Kidney tubule cell (primary cell): ENCODE measurements at regions not wholly inside any gene's neighbourhood (a gene's known extent, or its start where the extent isn't known, plus 50 kb on each side); places are given as distances from the start of the nearest gene placed in this dataset.
A peak's percentile ranks its signal among the peaks of the same experiment; 100 is the strongest.
"Not testable (repeated sequence)": the region's sequence is repeated elsewhere in the genome, so short reads cannot be mapped to it uniquely, and the experiment has no call there.

Experiments used
- DNase-seq: peaks from one replicate; pipeline ENCODE4 v3.0.0-alpha.2; 2018; ENCODE audit warnings: low spot score

DNA sequence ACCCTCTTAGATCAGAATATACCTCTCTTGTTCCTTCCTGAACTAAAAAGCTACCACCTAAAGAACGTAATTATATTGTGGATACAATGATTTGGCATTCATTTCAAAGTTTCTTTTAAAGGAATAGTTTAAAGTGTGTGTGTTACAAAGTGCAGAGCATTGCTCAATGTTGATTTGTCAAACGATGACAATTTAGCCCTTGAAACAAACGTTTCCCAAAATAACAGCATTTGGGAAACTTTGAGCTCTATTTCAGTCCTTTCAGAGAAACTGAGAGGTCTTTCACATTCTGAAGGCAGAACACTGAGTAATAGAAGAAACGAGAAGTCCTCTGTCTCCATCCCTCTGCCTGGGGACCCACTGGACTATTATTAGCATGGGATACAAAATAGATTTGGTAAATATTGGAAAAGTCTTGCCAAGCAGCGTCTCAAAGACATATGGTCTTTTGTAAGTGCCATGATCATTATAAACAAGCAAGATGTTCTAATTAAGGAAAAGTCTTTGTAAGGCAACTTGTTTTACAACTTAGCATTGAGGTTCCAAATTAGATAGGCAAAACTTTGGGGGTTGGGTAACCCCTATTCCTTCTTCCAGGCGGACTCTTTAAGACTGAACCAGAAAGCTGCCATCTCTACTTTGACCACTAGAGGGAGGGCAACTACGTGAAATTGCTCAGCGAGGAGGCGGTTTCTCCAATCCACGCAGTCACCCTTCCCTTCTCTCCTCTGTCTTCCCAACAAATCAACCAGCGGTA is 208.8 kb downstream of the RNF144B start:
- peak; percentile 58 for DNase-seq

DNA sequence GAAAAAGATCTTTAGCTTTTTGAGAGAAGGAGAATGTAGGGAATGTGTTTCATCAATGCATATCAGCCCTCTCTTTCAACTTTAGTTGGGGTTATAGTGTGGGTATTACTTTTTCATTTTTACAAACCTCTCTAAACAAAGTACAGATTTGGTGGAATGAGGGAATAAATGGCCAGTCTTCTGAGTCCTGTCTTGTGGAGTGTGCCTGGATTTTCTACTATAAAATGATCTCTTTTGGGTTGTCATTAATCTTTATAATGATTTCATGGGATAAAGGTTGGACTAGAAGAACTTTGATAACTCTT is 209.3 kb downstream of the RNF144B start:
- DNase-seq: no peak

DNA sequence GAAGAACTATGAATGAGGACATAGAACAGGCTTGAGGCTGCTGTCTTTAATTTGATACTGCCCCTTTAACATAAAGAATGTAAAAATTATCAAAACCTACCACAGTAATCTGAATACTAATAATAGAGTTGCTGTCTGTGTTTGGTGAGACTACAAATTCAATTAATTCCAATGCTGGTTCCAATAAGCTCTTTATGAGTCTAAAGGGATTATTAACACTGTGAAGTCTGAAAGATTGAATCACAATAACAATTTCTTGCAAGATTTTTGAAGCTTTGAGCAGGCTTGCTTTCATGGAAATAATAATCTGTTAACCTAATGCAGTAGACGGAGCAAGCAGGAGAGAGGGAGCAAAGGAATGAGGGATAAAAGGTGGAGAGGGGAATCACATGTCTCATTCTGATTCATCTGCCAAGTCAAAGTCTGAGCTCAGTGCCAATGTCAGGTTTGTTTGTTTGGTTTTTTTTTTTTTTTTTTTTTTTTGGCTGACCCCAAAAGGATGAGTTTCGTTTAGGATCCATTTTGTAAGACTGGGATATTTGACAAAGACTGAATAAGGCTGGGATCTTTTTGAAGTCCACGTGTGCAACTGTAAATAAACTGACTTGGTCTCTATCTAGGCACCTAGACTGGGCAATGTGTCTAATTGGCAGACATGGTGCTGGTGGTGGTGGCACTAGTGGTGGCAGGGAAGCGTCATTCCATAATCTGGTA is 211.6 kb downstream of the RNF144B start:
- no peak for DNase-seq

DNA sequence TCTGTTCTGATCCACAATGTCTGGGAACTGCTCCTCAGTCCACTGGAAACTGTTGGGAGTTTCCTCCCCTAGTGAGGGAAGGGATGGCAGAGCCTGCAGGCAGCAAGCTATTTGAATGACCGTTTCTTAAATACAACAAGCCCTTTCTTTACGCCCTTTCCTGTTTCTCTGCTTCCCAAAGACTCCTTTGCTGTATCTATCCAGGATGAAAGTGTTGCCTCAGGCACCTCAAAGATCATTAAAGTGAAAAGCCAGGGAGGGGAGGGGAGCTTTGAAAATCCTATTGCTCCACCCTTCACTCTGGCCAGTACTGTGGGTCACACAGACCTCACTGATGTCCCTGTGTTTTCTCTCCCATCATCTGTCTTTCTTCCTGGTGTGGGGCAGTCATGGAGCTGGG is 213.1 kb downstream of the RNF144B start:
- no peak for DNase-seq

DNA sequence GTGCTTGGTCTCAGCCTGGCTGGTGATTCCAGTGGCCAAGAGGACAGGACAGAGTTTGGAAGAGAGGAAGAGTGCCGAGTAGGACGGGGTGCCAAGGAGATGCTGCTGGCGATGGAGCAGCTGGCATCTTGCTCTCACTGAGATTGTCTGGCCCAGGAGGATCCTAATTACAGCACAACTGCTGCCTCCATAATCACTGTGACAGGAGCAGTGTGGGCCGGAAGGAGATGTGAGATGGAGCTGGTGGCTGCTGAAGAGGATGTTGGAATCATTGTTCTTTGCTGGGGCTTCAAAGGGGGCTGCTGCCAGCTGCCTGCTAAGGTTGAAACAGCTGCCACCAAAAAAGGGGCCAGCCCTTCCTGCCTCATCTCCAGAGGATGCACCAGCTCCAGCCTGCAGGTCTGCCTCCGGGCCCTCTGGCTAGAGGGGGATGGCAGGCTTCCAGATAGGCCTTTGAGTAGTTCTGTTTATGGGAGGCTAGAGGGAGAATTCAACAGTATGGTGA is 214.4 kb downstream of the RNF144B start:
- DNase-seq: no peak

DNA sequence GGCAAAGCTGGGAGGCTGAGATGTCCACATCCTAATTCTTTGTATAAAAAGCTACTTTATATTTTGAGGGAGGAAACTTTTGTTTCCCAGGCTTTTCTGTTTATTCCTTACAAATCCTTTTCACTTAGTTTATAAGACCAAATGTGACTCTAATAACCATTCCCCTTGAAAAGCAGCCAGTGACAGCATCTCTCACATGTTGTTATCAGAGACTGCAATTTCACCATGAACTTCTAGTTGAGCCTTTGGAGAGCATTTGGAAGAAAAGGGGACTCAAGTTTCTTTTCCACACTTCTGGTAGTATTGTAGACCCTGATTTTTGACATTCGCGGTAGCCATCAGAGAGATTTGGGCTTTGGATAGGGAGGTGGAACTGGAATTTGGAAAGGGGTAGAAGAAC is 215.8 kb downstream of the RNF144B start:
- no peak for DNase-seq

DNA sequence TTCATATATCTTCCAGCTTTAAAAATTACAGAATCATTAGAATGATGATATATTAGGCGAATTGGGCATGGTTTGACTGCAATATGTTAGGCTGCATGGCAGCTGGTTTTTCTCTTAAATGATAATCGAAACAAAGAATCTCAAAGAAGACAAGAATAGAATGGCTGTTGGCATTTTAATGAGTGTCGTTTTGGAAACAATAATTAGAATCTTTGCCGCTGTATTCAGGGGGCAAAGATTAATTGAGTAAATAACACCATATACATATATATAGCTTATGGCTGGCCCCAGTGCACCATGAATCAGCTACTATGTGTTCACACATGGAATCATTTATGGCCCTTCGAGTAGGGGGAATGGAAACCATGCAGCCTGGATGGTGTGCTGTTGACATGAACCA is 216.2 kb downstream of the RNF144B start:
- DNase-seq: no peak

DNA sequence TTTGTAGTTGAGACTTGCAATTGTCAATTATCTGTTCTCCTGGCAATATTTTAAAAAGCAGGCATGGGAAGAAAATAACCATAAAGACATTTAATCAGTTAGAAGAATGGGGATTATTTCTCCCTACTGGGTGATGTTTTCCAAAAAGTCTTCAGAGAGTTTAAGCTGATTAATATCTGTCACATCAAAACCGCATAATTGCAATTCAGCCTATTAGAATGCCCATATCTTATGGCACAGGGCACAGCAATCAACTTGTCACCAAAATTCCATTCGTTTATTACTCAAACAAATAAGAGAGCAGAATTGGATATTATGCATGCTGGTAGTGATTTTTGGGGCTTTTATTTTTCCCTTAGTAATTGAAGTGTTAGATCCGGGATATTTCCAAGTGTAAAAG is 218.7 kb downstream of the RNF144B start:
- DNase-seq: no peak

DNA sequence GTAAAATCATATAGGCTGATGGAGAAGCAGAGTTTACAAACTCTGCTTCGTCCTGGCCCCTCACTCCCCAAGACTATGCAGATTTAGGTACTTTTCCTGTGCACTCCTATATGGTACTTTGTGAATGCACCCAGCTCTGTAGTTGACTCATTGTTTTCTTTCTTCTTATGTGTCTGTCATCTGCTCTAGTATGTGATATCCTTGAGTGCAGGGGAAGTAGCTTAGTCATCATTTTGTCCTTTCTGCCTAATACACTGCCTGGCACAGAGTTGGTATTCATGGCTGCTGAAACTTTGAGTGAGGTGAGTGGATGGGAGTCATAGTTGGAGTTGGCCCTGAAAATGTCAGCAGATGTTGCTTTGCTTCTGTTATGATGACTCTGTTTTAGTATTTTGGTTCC is 222.6 kb downstream of the RNF144B start:
- DNase-seq: peak; percentile 34

DNA sequence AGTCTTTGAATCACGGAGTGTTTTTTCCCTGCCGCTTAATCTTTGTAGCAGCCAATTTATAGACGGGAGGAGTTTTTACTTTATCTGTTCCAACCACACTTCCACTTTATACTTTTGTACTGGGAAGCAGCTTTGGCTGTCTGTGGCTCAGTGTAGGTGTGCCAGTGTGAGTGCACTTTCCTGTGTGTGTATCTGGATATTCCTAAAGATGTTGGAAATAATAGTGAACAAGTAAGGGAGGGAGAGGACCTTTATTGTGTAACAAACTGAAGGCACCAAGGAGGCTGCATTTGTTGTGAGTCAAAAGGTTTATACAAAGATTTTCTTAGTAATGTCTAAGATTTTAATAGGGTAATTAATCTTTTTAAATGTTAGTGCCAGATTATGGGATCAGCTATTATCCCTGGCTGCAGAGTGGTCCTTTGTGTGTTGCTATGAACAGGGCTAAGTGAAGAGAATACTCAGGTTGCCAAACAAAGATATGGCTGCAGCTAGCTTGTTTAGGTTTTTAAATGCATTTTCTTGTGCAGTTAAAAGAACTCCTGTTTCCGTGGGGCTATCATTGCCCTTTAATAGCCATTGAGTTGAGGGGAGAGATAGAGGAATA is 226.3 kb downstream of the RNF144B start:
- DNase-seq: no peak

DNA sequence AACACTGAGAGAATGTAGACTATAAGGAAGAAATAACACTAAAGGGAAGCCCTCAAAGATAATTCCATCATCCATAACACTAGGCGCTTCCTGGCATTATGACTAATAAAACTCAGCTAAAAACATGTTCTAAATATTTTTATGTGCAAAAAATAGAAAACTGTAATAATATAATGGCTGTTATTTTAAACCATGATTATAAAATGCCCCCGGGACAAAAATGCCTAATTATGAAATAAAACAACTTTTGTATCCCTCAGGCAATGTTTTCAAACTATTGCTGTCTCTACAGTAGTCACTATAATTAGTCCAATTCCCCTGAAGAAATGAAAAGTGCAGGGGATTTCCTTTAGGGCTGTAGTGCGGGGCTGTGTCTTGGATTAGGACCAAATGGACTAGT is 242.4 kb downstream of the RNF144B start:
- DNase-seq: no peak

DNA sequence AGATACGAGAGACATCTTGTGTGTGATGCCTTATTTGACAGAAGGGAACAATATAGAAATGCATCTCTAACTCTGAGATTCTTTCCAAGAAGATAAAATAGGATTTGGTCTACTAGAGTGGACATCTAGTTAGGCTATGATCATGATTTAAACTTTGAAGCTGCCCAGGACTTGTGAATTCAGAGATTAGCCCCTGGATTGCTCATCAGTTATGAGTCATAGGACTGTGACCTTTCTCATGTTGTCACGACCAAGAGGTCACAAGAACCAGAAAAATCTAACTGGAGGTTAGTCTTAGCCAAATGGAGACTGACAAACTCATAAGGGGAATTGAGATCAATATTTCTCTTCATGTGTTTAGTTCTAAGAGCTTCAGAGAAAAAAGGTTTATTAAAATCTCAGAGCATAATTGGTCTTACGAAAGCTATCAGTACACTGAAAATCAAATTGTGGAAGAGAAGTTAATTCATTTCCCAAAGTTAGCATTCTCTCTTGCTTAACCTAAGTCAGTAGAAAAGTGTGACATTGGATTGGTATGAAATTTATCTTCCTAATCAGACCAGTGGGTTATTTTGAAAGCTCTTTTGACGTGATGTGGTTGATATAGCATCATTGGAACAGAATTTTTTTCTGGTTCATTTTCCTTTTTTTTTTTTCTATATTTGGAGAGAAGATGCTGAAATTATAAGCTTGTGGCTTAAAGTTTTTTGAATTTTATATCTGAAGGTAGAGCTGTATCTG is 245.7 kb downstream of the RNF144B start:
- peak; percentile 57 for DNase-seq

DNA sequence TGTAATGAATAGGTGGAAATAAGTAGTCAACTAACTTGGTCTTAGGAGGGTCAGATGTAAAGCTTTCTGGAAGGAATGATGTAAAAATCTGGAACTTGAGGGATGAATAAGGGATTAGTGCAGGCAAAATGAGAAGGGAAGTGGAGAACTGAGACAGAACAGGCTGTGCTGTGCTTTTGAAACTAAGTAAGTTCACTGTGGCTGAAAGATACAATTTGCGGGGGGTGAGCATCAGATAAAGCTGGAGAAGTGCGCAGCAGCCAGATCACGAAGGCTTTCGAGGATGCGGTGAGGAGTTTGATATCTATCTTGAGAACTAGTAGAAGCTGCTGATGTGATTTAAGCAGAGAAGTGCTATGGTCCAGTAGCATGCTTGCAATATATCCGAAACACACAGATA is 247.8 kb downstream of the RNF144B start:
- DNase-seq: no peak

DNA sequence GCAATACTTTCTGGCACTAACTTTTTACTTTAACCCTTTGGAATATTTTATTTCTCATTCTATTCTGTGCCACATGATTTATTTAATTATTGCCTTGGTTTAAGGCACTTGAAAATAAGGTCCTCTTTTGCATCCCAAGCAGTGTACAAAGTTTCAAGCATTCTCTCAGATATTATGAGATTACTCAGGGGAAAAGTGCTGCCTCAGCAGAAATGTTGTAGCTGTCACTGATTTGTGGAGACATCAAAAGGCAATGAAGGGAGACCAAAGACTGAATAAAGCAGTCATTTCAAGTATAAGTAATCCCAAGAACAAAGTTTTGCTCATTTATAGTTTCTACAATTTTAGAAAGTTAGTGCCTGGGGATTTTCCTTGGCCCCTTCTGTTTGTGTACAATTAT is 253.0 kb downstream of the RNF144B start:
- no peak for DNase-seq

DNA sequence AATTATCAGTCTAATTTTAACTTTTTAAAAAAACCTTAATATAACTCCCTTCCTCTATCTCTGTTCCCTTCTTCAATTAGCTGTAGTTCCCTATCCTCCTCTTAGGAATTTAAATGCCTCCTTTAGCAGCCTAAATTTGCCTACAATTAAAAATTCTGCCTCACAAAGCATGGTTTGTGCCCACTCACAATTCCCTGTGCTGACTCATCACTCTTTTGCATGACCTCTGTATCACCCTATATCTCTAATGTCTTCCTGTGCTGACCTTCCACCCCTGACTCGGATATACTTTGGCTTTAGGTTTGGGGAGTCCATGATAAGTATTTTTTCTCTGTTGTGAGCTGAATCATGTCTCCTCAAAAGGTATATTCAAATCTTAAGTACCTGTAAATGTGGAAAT is 253.6 kb downstream of the RNF144B start:
- no peak for DNase-seq

DNA sequence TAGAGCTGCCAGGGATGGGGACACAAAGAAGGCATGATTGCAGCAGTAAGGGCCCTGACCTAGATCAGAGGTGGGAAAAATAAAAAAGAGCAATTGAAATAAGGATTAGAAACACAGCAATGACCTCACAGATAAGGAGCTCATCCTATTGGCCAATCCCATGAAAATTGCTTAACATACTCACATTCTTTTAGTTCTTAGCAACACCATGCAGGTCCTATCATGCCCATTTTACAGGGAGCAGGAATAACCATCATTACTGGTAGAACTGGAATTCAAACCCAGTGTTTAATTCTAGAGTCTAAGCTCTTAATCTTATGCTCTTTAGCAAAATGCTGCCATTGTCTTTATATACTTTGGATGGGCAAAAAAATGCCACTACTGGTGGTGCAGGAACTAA is 267.7 kb downstream of the RNF144B start:
- DNase-seq: no peak

DNA sequence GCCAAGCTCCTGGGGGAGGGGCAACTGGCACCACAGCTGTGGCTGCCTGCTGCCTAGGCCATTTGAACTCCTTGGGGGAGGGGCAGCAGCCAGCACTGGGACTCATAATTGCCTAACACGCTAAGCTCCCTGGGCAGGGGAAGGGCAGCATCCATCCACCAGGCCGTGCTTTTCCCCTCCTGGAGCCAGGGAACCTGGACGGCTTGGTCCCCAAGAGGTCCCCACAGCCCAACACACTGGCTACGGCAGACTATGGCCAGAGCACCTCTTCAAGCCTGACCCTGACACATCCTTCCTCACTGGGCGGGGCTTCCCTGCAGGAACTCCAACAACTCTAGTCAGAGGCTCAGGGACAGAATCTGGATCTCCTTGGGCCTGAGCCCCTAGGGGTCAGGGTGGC is 269.4 kb downstream of the RNF144B start:
- no peak for DNase-seq

DNA sequence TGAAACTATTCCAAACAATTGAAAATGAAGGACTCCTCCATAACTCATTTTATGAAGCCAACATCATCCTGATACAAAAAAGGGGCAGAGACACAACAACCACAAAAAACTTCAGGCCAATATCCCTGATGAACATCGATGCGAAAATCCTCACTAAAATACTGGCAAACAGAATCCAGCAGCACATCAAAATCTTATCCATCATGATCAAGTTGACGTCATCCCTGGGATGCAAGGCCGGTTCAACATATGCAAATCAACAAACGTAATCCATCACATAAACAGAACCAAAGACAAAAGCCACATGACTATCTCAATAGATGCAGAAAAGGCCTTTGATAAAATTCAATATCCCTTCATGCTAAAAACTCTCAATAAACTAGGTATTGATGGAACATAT is 272.8 kb downstream of the RNF144B start:
- not testable (repeated sequence) for DNase-seq

DNA sequence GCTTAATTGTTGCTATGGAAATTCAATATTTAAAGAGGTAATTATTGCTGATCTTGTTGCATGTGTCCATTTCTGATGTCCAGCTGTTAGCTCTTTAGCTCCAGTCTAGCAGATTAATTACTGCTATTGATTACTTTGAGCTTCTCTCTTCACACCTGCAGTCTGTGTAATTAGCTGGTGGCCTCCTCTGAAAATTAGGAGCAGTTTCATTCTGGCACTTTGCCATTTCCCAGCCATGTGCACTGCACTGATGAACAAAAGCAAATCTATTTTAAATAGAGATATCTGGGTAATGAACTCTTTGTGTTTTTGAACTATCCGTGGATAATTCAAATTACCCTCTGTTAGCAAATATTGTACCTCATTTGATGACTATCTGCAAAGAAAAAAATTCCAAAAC is 275.9 kb downstream of the RNF144B start:
- DNase-seq: no peak

DNA sequence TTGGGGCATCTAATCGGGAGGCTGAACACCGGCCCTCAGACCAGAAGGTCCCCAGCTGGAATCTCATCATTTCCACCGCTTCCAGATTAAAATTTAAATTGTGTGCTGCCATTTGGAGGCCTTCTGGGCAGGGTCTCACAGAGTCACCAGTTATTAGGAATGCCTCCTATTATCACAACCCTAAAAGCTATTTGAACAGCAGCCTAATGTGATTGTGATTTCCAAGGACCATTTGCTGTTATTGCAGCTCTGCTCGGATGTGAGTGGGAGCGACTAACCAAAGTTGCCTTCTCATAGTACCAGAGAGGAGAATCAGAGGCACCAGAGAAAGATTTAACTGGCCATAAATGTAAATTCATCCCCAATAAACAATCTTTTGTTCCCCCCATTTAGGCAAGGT is 277.3 kb downstream of the RNF144B start:
- DNase-seq: no peak

DNA sequence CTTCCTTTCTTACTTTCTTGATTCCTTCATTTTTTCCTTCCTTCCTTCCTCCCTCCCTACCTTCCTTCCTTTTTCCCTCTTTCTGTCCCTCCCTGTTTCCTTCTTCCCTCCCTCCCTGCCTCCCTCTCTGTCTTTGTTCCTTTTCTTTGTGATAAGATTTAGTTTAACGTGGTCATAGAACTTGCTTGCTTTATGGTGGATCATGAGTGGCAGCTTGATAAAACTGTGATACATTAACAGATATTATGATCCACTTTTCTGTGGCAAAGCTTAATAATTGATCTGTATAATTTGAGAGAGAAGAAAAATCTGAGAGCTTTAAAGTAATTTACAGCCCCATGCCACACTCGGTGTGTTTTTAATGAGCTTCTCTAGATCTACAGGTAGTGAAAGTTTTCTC is 280.5 kb downstream of the RNF144B start:
- no peak for DNase-seq

DNA sequence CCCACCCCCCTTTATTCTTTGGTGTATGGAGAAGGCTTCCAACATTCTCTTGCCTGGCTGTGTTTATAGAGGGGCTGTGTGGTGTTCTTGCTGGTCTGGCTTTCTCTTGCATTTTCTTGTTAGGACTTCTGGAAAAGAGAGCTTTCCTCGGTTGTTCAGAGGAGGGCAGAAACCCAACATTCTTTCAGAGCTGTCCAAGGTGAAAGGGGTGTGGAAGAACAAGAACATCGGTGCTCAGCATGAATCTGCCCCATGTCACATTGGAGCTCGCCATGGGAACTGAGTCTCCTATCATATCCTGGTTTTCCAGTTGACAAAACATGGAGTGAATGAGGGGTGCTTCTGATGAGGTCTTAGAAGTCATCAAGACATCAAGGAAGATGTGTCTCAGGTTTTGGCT is 281.8 kb downstream of the RNF144B start:
- DNase-seq: no peak

DNA sequence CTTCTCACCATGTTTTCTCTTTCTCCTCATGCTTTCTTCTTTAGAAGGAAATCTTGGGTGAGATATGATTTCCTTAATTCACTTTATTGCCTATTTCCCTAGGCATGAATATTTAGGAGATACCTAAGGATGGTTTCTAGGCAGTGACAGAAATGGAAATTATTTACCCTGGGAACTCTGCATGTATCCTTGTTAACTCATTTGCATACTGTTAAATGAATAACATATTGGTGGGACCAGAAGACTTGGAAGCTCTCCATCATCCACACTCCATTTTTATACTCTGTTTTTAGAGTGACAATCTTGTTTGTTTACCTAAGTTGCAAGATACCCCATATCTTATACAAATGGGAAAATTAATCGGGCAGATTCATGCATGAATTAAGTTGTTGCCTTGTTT is 285.7 kb downstream of the RNF144B start:
- DNase-seq: no peak
